GM21390 (cell line): ENCODE measurements at regions not wholly inside any gene's neighbourhood (a gene's known extent, or its start where the extent isn't known, plus 50 kb on each side); places are given as distances from the start of the nearest gene placed in this dataset.

Source experiments
- ATAC-seq: cut with Tn5 transposase; IDR thresholded peaks from one replicate; pipeline ENCODE4 v1.9.1; 2021; ENCODE audit not compliant: unreplicated experiment

DNA sequence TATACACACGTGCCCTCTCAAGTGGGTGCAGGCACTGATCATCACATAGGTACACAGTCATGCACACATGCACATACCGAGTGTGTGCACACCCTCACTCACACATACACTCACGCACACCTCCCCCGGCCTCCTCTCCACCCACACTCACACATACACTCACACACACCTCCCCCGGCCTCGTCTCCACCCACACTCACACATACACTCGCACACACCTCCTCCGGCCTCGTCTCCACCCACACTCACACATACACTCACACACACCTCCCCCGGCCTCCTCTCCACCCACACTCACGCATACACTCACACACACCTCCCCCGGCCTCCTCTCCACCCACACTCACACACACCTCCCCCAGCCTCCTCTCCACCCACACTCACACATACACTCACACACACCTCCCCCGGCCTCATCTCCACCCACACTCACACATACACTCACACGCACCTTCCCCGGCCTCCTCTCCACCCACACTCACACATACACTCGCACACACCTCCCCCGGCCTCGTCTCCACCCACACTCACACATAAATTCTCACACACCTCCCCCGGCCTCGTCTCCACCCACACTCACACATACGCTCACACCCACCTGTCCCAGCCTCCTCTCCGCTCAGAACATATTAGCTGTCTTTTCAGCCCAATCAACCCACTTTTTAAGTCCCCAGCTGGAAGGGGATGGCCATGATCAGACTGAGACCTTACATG lies 105.2 kb upstream of the VSTM2B start:
- no peak for ATAC-seq

DNA sequence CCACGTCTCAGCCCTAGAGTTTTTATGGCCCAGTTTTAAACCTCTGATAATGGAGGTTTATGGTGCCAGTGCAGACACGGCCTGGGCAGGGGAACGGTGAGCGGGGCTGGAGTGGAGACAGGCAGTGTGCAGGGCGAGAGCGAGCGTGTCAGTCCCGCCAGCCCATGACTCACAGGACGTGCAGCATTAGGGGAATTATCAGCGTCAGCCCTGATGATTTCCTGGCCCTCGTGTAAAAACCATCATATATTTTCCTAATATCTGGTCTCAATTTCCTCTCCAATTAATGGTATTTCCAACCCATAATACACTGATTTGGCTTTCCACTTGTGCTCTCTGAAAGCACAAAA lies 104.6 kb upstream of the VSTM2B start:
- no peak for ATAC-seq

GRCh38 chr19:29422047-29422446 lies 103.7 kb upstream of the VSTM2B start:
- no peak for ATAC-seq

- ATAC-seq = no peak
Measured at GRCh38 chr19:29422486-29423085, 103.2 kb upstream of the VSTM2B start.

DNA sequence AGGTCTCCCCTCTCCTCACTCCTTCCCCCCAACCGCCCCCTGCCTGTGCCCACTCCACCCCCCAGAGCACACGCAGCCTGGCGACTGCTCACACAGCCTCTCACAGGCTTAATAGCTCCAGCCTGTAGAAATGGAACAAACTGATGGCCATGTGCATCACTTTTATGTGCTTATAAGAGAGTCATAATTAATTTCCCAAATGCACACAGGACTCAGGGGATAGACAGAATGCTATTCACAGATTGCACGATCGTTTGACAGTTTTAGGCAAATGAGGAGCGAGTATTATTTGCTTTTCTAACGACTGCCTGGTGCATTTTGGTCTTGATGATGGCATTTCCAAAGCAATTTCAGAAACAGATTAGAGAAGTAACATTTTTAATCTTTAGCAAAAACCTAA lies 97.7 kb upstream of the VSTM2B start:
- no peak for ATAC-seq

- no peak for ATAC-seq
Measured at GRCh38 chr19:29429021-29429420, 96.8 kb upstream of the VSTM2B start.

DNA sequence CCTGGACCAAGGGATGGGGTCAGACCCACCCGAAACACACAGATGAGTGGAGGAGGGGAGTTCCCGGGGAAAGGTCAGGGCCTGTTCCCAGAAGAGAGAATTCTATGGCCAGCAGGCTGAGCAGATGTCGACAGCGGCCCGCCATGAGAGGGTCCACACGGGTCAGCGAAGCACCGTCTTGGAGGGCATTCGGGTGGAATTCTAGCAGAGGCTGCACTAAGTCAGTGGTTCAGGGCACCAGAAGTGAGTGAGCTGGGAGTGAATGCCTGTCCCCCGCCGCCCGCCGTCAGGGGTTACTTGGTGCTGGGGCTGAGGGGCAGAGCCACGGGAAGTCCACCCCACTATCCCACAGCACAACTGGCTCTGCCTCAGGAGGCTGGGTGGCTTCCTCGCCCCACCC lies 96.2 kb upstream of the VSTM2B start:
- ATAC-seq = no peak

DNA sequence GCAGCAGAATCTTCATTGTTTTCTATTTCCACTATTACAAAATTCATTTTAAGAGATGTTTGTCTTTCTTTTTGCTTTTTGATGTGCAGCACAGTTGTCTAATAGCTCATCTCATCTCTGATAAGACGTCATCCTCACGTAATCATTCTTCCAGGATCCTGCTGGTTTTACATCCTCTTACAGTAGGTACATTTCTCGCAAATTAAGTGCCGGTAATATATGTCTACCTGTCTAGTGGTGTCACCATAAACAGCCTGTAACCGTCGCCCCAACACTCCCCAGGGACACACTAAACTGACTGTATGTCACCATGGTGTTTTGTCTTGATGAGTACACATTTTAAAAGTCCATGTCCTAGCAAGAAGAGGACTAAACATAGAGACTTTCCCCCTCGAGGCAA lies 94.5 kb upstream of the VSTM2B start:
- ATAC-seq = no peak

DNA sequence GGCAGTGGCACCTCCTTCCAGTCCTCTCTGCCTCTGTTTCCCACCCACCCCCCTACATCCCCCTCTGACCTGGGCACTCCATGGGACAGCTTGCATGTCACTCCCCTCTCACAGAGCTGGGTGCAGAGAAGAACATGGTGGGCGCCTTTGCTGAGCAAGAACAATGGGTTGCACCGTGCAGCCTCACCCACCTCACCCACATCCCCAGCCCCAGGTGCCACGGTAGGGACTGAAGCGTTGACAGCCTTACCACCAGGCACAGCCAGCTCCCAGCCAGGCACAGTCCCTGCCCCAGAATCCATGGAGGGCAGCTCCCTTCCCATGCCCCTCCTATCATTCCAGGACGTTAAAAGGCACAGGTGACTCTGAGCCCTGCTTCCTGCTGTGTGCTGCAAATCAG lies 93.1 kb upstream of the VSTM2B start:
- ATAC-seq = no peak

GRCh38 chr19:29436591-29437103 lies 89.1 kb upstream of the VSTM2B start:
- no peak for ATAC-seq

DNA sequence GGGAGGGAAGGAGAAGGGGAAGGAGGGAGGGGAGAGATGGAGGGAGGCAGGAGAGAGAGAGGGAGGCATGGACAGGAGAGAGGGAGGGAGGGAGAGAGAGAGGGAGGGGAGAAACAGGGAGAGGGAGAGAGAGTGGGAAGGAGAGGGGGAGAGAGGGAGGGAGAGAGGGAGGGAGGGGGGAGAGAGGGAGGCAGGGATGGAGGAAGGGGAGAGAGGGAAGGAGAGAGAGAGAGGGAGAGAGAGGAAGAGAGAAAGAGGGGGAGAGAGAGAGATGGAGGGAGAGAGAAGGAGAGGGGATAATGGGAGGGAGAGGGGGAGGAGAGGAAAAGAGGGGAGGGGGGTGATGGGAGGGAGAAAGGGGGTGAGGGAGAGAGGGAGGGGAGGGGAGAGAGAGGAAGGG lies 86.8 kb upstream of the VSTM2B start:
- ATAC-seq = no peak

GRCh38 chr19:29439688-29440550 lies 85.9 kb upstream of the VSTM2B start:
- no peak for ATAC-seq

DNA sequence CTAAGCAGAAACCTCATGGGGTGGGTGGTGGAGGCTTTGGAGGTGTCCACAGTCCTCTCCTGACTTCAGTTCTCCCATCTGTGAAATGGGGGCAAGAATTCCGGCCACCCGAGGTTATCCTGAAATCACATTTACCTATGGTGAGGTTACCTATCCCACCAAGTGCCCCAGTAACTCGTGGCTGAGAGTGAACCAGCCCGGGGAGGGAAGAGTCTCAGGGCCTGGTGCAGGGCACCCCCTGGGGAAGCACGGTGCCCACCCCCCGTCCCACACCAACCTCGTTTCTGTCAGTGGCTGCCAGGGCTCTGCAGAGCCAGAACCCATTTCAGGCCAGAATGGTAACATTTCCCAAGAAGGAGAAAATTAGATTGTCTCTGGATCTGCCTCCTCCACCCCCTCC lies 83.7 kb upstream of the VSTM2B start:
- no peak for ATAC-seq

DNA sequence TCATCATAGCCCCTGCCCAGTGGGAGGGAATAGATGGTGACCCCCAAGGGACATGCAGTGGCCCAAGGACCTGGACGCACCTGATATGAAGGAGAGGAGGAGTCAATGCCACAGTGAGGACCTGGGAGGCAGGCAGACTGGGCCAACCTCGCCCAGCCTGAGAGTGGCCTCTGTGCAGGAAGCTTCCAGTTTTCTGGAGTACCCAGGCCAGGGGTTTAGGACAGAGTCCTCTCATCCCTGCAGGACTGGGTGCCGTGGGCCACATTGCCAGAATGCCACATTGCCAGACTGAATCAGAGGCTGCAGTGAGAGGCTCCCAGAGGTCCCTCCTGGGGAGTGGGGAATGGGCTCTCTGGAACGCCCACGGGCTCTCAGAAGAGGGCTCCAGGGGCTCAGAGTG lies 82.9 kb upstream of the VSTM2B start:
- no peak for ATAC-seq

- ATAC-seq = no peak
Measured at GRCh38 chr19:29445246-29445645, 80.5 kb upstream of the VSTM2B start.

- ATAC-seq = no peak
Measured at GRCh38 chr19:29446361-29446760, 79.4 kb upstream of the VSTM2B start.

DNA sequence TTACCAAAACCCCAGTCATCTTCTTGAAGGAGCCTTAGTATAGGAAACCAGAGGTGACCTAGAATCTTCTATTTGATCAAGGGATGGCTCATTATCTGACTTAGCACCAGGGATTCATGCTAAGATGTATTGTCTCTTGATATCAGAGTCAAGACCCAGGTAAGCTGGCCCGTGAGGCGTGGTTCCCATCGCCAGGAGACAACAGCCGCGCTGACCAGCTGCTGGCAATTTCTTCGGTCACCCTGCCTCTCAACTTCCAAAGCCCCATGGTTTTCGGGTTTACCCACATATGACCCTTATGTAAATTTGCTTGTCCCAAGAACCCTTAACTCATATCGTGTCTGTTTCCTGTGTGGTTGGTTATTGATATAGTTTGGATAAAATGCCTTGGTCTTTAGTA lies 77.7 kb upstream of the VSTM2B start:
- no peak for ATAC-seq

- no peak for ATAC-seq
Measured at GRCh38 chr19:29449371-29449770, 76.4 kb upstream of the VSTM2B start.

DNA sequence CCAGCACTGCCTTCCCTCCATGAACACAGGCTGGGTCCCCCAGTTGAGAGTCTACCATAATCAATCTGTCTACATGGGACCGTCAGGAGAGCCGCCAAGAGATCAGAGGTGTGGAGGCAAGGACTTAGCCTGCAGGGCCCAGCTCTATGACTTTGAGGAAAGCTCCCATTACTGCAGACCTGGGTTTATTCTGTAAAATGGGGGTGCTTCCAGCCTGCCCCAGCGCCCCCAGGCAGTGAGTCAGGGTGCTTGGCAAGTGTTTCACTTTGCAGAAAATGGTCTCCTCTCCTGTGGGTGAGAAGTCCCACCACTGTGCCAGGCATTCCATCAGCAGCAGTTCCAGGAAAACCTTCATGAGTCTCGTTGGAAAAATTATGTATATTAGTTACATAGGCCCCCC lies 75.5 kb upstream of the VSTM2B start:
- ATAC-seq = no peak

- no peak for ATAC-seq
Measured at GRCh38 chr19:29450812-29451211, 75.0 kb upstream of the VSTM2B start.

GRCh38 chr19:29454109-29454508 lies 71.7 kb upstream of the VSTM2B start:
- ATAC-seq = no peak

DNA sequence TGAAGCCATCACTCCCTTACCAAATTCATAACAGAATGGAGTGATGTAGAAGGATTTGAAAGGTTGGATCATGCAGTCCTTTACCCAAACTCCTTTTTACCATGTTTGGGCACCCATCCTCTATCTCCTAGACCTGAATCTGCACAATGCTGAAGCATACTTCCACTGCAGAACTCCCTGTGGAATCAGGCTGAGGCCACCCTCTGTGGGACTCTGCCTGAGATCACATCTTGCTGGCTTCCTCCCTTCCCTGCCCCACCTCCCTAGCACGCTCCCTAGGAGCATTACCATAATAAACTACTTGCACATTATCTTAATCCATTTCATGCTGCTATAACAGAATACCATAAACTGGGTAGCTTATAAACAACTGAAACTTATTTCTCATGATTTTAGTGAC lies 68.4 kb upstream of the VSTM2B start:
- no peak for ATAC-seq
